ENCODE measurements at regions not wholly inside any gene's neighbourhood (a gene's known extent, or its start where the extent isn't known, plus 50 kb on each side); places are given as distances from the start of the nearest gene placed in this dataset.

DNA sequence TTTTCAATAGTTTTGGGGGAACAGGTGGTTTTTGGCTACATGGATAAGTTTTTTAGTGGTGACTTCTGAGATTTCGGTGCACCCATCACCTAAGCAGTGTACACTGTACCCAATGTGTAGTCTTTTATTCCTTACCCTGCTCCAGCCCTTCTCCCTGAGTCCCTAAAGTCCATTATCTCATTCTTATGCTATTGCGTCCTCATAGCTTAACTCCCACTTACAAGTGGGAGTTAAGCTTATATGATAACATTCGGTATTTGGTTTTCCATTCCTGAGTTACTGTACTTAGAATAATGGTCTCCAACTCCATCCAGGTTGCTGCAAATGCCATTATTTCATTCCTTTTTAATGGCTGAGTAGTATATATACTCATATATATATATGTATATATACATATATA lies 90.9 kb upstream of the ACSL3 start:
- no peaks in the 10 kb centered on the region for H3K27me3 ChIP-seq (replicated peaks; ENCODE audit: insufficient read depth)
- H3K27ac ChIP-seq = no peak overlapping the region
- TF ChIP-seq, protein P1, sequence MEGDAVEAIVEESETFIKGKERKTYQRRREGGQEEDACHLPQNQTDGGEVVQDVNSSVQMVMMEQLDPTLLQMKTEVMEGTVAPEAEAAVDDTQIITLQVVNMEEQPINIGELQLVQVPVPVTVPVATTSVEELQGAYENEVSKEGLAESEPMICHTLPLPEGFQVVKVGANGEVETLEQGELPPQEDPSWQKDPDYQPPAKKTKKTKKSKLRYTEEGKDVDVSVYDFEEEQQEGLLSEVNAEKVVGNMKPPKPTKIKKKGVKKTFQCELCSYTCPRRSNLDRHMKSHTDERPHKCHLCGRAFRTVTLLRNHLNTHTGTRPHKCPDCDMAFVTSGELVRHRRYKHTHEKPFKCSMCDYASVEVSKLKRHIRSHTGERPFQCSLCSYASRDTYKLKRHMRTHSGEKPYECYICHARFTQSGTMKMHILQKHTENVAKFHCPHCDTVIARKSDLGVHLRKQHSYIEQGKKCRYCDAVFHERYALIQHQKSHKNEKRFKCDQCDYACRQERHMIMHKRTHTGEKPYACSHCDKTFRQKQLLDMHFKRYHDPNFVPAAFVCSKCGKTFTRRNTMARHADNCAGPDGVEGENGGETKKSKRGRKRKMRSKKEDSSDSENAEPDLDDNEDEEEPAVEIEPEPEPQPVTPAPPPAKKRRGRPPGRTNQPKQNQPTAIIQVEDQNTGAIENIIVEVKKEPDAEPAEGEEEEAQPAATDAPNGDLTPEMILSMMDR (IDR thresholded peaks at IDR 0.05) = no peak
- no peaks in the 10 kb centered on the region for H3K36me3 ChIP-seq
- ATAC-seq (ENCODE audit: insufficient number of reproducible peaks, low FRiP score, low read depth) (no peak), DNase-seq (ENCODE audit: low spot score) (no peak)
- H3K4me3 ChIP-seq = no peak overlapping the region
- no peaks in the 10 kb centered on the region for H3K9me3 ChIP-seq
- H3K4me1 ChIP-seq (ENCODE audit: control insufficient read depth in 1 of 2, low read depth in 2 of 2) = no peaks in the 10 kb centered on the region

DNA sequence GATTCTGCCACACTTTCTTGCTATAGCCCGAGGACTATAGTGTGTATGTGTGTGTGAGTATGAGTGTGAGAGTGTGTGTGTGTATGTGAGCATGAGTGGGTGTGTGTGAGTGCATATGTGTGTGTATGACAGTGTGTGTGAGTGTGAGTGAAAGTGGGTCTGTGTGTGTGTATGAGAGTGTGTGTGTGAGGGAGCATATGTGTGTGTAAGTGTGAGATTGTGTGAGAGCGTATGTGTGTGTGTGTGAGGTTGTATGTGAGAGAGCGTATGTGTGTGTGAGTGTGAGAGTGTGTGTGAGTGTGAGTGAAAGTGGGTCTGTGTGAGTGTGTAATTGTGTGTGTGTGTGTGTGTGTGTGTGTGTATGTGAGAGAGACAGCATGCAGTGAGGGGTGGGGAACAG lies 89.0 kb upstream of the ACSL3 start:
- Histone ChIP-seq H3K27me3 (replicated peaks; ENCODE audit: insufficient read depth) (no peaks in the 10 kb centered on the region), H3K36me3 (no peaks in the 10 kb centered on the region), H3K4me1 (ENCODE audit: control insufficient read depth in 1 of 2, low read depth in 2 of 2) (no peaks in the 10 kb centered on the region), H3K27ac (no peak overlapping the region), H3K4me3 (no peak overlapping the region), H3K9me3 (no peaks in the 10 kb centered on the region)
- ATAC-seq (ENCODE audit: insufficient number of reproducible peaks, low FRiP score, low read depth) = no peak
- no peak for DNase-seq (ENCODE audit: low spot score)
- TF ChIP-seq, protein P1 (IDR thresholded peaks at IDR 0.05) = no peak

- no peak for ATAC-seq (ENCODE audit: insufficient number of reproducible peaks, low FRiP score, low read depth)
- Histone ChIP-seq H3K9me3 (no peaks in the 10 kb centered on the region), H3K4me3 (no peak overlapping the region), H3K36me3 (no peaks in the 10 kb centered on the region), H3K4me1 (ENCODE audit: control insufficient read depth in 1 of 2, low read depth in 2 of 2) (no peaks in the 10 kb centered on the region), H3K27ac (no peak overlapping the region), H3K27me3 (replicated peaks; ENCODE audit: insufficient read depth) (no peaks in the 10 kb centered on the region)
- DNase-seq (ENCODE audit: low spot score) = no peak
- TF ChIP-seq, protein P1 (IDR thresholded peaks at IDR 0.05) = no peak
Measured at GRCh38 chr2:222774941-222775340, 85.9 kb upstream of the ACSL3 start.

DNA sequence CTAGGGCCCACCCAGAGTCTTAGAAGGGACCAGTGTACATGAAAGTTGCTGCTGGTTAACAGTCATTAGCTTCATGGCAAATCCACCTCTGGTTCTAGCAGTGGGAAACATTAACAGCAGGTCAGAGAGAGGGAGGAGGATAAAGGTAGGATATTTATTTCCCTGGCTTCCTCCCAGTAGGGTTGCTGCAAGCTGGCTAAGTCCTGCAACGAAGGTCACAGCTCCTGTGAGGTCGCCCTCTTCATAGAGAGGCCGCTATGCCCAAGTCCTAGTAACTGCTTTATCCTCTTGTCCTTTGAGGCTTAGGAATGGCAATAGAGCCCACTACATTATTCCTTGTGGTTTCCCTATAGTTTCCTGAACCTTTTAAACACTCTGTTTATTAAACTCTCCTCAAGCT lies 84.0 kb upstream of the ACSL3 start:
- Histone ChIP-seq H3K27me3 (replicated peaks; ENCODE audit: insufficient read depth) (no peaks in the 10 kb centered on the region), H3K27ac (no peak overlapping the region), H3K36me3 (no peaks in the 10 kb centered on the region), H3K9me3 (no peaks in the 10 kb centered on the region), H3K4me1 (ENCODE audit: control insufficient read depth in 1 of 2, low read depth in 2 of 2) (no peaks in the 10 kb centered on the region), H3K4me3 (no peak overlapping the region)
- DNase-seq (ENCODE audit: low spot score) (no peak), ATAC-seq (ENCODE audit: insufficient number of reproducible peaks, low FRiP score, low read depth) (no peak)
- TF ChIP-seq, protein P1 (IDR thresholded peaks at IDR 0.05) = no peak

GRCh38 chr2:222778400-222778799 lies 82.4 kb upstream of the ACSL3 start:
- Histone ChIP-seq H3K27me3 (replicated peaks; ENCODE audit: insufficient read depth) (no peaks in the 10 kb centered on the region), H3K4me3 (no peak overlapping the region), H3K36me3 (no peaks in the 10 kb centered on the region), H3K27ac (no peak overlapping the region), H3K9me3 (no peaks in the 10 kb centered on the region), H3K4me1 (ENCODE audit: control insufficient read depth in 1 of 2, low read depth in 2 of 2) (no peaks in the 10 kb centered on the region)
- ATAC-seq (ENCODE audit: insufficient number of reproducible peaks, low FRiP score, low read depth) (no peak), DNase-seq (ENCODE audit: low spot score) (no peak)
- TF ChIP-seq, protein P1 (IDR thresholded peaks at IDR 0.05) = no peak

All from thoracic aorta (tissue), 2 donors.